SW480 (cell line): ENCODE measurements at regions not wholly inside any gene's neighbourhood (a gene's known extent, or its start where the extent isn't known, plus 50 kb on each side); places are given as distances from the start of the nearest gene placed in this dataset.
"Not testable (repeated sequence)": the region's sequence is repeated elsewhere in the genome, so short reads cannot be mapped to it uniquely, and the experiment has no call there.

Experiments
- DNase-seq: peaks from one replicate; pipeline ENCODE4 v3.0.0-alpha.2; 2016; ENCODE audit warnings: low spot score

DNA sequence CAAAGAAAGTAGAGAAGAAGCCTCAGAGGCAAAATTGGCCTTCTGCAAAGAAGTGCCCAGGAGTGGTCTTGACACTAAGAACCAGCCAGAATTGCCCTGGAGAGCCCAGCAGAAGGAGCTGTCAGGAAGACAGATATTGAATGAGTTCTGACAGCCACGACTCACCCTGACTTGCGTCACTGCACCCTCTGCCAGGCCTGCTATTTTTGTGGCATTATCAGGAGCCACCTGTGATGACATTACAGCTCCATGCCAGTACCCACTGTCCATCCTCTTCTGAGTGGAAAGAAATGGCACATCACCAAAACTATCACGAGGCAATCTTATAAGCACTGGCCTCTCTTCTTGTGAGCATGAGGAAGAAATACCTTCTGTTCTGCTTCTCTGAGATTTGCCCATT lies 67.7 kb downstream of the SMIM20 start:
- no peak for DNase-seq

DNA sequence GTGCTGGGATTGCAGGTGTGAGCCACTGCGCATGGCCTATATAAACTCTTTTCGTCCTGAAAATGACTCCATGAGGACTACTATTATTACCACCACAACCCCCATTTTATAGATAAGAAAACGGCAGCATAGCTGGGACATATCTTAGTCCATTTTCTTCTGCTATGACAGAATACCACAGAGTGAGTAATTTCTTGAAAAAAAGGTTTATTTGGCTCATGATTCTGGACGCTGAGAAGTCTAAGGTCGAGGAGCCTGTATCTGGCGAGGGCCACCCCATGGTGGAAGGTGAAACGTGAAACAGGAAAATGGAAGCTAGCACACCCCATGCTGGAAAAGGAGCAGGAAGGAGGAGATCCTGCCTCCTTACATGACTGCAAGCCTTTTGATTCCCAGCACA lies 68.9 kb downstream of the SMIM20 start:
- no peak for DNase-seq

DNA sequence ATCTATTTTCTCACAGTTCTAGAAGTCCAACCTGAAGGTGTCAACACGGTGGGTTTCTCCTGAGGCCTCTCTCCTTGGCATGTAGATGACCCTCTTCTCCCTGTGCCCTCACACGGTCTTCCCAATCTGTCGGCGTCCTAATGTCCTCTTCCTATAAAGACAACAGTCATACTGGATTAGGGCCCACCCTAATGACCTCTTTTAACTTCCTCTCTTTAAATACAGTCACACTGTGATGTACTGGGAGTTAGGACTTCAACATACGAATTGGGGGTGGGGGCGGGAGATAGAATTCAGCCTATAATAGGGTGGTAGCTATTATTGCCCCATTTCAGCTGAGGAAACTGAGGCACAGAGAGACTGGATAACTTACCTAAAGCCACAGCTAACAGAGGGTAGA lies 70.2 kb downstream of the SMIM20 start:
- DNase-seq, result no peak

DNA sequence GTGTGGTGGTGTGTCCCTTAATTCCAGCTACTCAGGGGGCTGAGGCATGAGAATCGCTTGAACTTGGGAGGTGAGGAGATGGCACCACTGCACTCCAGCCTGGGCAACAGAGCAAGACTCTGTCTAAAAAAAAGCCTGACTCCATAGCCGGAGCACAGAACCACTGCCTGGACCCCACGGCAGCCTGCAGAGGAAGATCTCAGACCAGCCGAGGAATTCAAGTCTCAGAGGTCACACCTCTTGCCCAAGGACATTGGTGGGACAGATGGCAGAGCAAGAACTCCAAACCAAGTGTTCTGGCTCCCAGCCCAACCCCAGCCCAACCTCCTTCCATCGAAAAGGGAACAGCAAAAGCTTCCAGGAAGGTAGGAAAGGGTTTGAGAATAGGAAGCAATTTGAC lies 70.8 kb downstream of the SMIM20 start:
- no peak for DNase-seq

DNA sequence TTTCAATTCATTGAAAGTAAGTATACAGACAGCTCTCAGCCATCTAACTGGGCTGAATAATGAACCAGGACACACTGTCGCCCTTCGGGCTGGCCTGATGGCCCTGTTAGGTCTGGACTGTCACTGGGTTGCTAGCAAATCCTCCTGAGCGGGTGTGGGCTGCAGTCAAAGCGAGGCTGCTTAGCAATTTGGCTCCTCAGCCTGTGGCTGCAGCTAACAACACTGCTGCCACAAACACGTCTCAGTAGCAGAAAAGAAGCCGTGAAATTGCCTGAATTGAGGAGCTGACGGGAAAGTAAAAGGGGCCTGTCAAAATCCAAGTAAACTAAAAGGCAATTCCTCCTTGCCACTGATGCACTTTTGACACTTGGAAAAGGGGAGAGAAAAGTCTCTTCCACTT lies 72.8 kb downstream of the SMIM20 start:
- DNase-seq, result no peak

DNA sequence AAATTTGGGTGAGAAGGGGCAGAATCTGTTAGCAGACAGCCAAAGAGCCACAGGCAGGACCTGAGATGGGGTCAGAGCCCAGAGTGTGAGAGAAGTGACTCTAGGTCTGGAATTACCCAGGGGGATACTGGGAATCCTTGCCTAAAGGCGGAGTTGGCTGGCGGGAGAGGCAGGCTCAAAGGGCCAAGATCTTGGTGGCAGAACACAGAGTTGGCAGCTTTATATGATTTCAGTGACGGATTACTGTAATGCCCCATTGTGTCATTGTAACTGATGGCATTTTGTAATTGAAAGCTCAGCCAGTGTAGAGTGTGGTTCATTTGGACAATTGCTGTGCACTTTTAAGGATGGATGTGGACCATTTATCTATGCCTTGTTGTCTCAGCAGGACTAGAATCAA lies 77.3 kb downstream of the SMIM20 start:
- no peak for DNase-seq

DNA sequence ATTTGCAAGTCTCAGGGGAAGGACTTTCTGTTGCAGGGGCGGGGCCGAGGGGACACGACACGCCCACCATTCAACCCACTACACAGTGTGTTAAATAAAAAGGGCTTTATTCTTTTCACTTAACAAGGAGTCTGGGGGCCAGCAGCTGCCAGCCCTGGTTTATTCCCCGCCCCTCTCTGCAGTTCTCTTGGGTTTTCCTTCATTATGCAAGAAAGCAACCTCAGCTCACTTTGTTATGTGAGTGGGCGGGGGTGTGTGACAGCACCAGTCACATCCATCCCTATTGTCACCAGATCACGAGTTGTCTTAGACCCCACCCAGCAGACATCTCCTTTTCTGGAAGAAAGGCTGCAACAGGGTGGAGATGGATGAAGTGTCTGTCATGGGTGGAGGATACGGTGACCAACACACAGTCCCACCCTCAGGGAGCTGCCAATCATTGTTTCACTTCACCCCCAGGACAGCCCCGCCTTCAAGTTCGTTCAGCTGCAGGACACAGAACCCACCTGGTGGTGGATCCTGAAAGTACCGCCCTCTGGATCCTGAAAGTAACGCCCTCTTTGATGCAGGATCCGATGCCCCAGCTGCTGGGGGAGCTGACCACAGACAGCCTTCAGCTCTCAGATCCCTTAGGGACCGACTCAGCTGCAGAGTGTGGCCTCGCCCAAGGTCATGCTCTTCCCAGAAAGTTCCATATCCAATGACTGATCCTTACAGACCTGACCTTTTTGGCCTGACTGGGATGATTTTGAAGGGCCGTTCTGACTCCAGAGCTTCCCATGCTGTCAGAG lies 79.6 kb downstream of the SMIM20 start:
- DNase-seq, result peak; percentile 30

DNA sequence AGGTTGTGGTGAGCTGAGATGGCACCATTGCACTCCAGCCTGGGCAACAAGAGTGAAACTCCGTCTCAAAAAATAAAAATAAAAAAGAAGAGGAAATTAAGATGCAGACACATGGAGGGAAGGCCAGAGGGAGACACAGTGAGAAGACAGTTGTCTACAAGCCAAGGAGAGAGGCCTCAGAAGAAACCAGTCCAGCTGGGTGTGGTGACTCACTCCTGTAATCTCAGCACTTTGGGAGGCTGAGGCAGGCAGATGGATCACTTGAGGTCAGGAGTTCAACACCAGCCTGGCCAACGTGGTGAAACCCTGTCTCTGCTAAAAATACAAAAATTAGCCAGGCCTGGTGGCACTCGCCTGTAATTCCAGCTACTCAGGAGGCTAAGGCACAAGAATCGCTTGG lies 80.6 kb downstream of the SMIM20 start:
- DNase-seq, result not testable (repeated sequence)

DNA sequence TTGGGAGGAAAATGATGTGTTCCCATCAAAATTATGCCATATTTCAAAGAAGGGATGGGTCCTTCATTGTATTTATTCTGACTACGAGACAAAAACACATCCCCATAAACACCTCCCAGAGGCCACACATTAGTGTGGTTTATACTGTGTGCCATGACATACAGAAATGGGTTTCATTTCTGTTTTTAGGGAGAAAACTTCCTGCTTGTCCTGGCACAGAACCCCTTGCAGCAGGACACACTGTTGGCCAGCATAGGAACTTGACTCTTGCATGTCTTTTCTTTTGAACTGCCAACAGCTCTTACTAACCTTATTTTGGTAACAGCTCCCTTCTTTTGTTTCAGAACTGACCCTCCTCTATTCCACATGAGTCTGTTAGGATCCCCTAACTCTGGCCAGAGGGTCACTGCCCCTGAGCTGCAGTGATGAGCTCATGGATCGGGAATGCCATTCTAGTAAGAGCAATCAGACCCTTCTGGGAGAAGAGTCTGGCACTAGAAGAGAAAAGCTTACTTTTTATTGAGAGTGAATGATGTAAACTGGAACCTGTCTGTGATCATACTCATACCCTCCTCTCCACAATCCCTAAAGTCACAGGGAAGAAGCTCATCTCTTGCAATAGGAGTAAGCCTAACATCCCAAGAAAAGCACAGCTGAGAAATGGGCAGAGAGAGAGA lies 86.4 kb downstream of the SMIM20 start:
- DNase-seq, result no peak

DNA sequence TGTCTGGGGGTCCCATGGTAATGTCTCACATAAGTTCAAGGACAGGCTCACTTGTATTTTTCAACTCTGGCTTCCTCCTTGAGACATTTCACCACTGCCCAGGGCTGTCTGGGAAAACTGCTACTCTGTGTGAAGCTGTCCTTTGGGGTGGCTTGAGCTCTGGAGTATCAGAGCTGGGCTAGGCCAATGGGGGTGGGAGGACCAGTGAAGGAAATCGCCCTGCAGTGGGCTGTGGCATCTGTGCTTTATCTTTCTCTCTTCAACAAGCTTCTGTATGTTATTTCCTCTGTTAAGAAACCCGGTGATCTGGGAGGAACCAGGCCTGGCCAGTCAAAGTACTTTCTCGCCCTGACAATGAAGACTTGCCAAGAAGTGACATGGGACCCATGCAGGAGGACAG lies 87.4 kb downstream of the SMIM20 start:
- no peak for DNase-seq

DNA sequence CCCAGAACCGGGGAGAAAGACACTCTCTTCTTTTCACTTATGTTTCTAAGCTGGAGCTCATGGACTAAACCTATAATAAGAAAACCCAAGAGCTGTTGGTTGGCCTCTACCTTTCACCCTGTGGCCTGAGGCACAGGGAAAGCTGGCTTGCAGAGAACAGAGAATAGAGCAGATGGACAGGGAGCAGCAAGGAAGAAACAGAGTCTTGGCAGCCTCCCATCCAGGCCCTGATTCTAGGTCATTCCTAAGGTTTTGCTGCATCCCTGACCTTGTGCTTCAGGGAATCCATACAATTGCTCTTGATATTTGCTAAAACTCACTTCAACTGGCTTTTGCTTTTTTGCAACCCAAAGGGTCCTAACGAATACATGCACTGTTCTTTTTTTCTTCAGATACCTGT lies 87.8 kb downstream of the SMIM20 start:
- no peak for DNase-seq

DNA sequence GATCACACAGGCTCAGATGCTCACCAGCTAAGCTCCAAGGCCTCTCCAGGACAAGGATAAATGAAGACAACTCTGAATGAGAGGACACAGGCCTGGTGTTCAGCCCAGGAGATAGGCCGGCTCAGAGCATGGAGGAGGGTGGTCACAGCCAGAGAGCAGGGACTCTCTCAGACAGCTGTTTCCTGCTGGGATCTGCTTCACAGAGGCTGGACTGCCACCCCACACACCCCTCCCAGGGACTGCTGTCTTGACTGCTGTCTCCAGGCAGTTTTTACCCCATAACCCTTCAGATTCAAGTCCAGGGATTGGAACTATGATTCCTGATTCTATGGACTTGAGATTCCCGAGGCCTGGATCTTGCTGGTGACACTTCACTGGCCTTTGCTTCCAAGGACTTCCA lies 89.0 kb downstream of the SMIM20 start:
- no peak for DNase-seq

DNA sequence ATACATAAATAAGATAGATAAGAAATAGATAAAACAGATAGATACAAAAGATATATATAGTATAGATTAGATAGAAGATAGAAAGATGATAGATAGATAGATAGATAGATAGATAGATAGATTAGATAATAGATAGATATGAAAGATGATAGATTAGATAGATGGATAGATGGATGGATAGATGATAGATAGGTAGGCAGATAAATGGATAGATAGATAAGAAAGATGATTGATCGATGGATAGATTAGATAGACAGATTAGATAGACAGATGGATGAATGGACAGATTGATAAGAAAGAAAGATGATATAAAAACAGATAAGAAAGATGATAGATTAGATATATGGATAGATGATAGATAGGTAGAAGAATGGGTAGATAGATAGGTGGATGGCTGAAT lies 90.3 kb downstream of the SMIM20 start:
- DNase-seq, result no peak

DNA sequence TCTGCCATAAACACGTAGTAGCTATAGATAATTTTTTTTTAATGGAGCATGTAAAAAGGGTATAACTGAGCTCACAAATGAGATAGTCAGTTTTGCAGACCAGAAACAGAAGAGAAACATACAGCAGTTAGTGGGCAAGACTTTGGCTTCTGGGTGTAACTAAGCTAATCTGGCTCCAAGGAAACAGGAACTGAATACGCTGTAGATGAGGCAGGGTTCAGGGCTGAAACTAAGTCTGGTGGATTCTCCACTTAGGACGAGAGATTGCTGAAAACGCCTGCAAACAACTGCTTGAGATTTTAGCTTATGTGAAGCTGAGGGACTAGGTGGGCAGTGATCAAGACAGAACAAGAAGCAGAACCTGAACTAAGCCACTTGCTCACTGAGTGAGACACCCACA lies 91.7 kb downstream of the SMIM20 start:
- no peak for DNase-seq

DNA sequence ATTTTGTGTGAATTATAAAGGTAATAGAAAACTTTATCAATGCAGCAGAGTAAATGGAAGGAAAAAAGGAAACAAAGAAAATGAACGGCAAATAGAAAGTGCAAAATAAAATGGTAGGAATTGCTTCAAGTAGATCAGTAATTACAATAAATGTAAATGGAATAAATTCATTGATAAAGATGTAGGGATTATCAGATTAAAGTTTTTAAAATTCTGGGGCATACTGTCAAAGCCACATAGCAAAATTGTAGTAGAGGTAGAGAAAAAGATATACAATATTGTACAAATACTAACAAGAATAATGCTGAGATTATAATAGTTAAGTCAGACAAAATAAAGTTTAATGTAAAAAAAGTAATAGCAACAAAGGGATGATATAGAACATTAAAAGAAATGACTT lies 94.7 kb downstream of the SMIM20 start:
- DNase-seq, result no peak

DNA sequence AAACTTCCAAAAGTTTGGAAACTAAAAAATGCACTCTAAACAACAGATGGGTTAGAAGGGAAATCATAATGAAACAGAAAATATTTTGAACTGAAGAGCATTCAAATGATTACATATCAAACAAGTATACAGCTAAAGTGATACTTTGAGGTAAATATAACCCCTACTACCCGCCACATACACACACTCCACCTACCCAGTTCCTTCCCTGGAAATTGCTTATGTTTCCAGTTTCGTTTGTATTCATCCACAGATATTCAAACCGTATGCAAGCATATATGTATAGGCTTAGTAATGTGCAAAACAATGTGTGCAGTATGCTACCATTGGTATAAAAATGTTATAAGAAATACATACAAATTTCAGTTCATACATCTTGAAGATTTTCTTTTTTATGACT lies 95.5 kb downstream of the SMIM20 start:
- no peak for DNase-seq

DNA sequence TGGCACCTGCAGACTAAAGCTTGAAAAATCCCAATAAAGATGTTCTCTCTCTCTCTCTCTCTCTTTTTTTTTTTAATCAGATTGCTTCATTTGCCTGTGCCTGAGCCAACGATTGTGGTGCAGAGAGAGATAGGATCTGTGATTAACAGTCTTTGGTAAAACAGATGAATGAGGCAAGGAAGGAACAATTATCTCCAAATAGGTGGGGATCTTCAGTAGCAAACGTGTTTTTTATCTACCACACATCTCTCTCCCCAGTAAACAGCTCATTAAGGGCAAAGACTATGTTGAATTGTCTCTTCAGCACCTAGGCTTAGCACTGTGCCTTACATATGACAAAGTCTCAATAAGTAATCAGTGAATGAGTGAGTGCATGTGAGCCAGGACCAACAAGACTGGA lies 96.3 kb downstream of the SMIM20 start:
- DNase-seq, result no peak

DNA sequence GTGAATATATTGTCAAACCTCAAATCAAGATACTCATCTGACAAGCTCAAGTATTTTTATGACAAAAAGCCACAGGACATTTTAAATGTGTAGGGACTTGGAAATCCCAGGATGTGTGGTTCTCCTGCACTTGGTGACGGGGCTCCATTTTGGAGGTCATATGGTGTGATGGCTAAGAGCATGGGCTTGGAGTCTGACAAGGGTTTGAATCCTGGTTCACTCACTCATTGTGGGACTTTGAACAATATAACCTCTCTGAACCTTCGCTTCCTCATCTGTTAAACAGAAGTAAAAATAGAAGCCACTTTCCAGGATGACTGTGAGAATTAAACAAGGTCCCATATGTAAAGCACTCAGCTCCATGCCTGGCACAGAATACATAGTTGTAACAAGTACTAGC lies 99.6 kb downstream of the SMIM20 start:
- no peak for DNase-seq

DNA sequence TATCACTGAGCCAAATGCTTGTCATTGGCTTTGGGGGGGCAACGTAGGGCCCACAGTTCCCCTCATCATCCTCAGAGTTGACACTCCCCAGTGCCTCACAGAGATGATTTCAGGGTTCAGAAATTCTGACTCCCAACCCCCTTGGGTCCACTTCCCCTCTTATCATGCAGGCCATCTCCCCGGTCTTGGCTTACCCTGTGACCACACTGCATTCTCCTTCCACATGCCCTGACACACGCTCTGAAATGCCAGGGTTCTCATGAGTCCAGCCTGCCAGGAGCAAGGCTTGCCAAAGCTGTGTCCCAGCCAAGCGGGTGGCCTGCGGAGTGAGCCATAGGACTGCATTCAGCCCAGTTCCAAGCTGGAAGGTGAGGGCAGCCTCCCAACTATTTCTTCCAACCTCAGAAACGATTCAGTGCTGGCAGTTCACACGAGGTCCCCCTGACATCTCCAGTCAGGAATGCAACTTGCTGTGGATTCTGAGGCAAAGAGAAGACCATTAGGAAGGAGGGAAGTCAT lies 101.2 kb downstream of the SMIM20 start:
- DNase-seq, result no peak

DNA sequence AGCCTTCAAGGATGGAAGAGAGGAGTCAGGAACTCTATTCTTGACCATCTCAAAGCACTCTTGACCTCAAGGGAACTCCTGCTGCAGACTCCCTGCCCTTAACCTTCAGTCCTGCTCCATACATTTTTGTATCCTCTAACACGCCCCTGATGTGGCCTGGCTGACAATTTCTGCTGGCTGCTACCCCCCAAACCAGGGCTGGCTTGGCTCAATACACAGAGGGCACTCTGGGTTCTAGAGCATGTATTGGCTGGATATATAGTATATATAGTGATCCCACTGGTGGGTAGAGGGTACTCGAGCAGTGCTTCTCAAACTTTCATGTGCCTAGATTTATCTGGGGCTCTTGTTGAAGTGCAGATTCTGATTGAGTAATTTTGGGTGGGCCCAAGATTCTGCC lies 101.9 kb downstream of the SMIM20 start:
- no peak for DNase-seq

DNA sequence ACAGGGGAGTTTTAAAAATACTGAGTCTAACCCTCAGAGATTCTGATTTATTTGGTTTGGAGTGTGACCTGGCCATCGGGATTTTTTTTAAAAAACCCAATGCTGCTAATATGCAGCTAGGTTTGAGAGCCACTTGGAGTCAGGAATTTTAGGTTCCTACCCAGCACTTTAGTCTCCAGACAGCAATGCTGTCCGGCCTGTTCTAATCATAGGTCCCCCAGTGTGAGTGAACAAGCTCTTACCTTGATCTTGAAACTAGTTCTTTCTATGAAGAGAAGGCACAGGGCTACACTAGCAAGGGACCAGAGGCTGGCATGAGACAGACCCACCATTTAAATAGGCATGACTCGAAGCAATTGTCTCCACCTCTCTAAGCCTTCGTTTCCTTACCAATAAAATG lies 103.5 kb downstream of the SMIM20 start:
- DNase-seq, result no peak

DNA sequence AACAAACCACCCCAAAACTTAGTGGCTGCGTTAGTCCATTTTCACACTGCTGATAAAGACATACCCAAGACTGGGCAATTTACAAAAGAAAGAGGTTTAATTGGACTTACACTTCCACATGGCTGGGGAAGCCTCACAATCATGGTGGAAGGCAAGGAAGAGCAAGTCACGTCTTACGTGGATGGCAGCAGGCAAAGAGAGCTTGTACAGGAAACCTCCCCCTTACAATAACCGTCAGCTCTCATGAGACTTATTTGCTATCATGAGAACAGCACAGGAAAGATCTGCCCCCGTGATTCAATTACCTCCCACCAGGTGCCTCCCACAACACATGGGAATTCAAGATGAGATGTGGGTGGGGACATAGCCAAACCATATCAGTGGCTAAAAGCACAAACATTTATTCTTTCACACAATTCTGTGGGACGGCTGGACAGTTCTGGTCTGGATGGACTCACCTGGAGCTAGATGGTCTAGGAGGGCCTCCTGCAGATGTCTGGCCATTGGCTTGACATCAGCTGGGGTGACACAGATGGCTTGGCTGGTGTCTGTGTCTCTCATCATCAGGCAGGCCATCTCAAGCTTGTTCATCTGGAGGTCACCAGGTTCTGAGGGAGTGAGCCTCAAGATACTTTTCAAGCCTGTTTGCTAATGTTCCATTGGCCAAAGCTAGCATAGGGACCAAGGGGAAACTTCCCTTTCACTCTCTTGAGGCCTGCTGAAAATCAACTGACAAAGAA lies 104.1 kb downstream of the SMIM20 start:
- not testable (repeated sequence) for DNase-seq

DNA sequence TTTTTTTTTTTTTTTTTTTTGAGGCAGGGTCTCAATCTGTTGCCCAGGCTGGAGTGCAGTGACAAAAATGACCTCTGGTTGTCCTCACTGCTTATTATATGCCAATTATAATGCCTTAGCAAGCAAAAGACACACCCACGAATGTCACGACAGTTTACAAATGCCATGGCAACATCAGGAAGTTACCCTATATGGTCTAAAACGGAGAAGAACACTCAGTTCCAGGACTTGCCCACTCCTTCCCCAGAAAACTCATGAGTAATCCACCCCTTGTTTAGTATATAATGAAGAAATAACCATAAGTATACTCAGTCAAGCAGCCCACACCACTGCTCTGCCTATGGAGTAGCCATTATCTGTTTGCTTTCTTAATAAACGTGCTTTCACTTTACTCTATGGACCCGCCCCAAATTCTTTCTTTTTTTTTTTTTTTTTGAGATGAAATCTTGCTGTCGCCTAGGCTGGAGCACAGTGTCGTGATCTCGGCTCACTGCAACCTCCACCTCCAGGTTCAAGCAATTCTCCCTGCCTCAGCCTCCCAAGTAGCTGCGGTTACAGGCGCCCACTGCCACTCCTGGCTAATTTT lies 106.2 kb downstream of the SMIM20 start:
- DNase-seq, result no peak
